Left ventricle myocardium superior (tissue), 1 donor: ENCODE measurements at regions not wholly inside any gene's neighbourhood (a gene's known extent, or its start where the extent isn't known, plus 50 kb on each side); places are given as distances from the start of the nearest gene placed in this dataset.
"Not testable (repeated sequence)": the region's sequence is repeated elsewhere in the genome, so short reads cannot be mapped to it uniquely, and the experiment has no call there.

Experiments used
- ATAC-seq: fragments of 200-7000 bp; cut with Tn5 transposase; one replicate; pipeline ENCODE4 v1.9.1; 2020; ENCODE audit warnings: mild to moderate bottlenecking, moderate library complexity
- DNase-seq: peaks from one replicate; pipeline ENCODE4 v3.0.0-alpha.2; 2020
- intact Hi-C: fragments of 100-400 bp; cut with micrococcal nuclease; formaldehyde crosslinking; loops from one replicate; pipeline ENCODE4 v1.11.0; 2022
- donor health status: DM: no; HTN: yes; CAD: no; lungs with severe emphysema.

DNA sequence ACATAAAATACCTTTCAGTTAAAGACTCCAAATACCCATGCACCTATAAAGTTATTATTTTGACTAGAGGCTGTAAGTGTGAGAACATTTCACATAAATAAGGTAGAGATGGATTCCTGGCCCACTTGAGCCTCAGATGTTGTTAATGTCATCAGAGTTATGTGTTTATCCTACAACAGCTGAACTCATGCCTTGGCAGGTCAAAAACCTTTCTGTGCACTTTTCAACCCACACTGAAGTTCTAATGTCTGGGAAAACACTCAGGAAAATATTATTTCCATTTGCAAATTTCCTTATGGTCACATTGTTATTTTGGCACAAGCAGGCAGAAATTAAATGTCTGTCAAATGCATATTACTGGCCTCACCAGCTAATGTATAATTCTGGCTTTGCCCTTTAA lies 209.2 kb downstream of the LNPK start:
- intact Hi-C loops = no loop called here
- no peak for DNase-seq
- ATAC-seq = no peak

DNA sequence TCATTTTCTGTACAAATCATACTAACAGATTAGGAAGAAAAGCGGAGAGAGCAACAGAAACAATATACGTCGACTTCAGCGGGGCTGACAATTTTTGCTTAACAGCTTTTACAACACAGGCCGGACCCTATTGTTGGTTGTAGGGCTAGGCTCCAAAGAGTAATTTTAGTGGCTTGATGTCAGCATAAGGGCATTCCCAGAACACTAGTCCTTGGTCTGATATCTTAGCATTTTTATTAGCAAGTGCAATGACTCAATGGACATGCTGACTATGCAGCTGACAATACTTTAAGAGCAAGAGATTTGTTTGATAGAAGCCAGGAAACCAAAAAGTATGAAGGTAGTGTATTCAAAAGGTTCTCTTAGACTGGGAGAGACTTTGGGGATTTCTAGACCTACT lies 209.9 kb downstream of the LNPK start:
- intact Hi-C loops = no loop called here
- DNase-seq (no peak), ATAC-seq (peak; percentile 79)

DNA sequence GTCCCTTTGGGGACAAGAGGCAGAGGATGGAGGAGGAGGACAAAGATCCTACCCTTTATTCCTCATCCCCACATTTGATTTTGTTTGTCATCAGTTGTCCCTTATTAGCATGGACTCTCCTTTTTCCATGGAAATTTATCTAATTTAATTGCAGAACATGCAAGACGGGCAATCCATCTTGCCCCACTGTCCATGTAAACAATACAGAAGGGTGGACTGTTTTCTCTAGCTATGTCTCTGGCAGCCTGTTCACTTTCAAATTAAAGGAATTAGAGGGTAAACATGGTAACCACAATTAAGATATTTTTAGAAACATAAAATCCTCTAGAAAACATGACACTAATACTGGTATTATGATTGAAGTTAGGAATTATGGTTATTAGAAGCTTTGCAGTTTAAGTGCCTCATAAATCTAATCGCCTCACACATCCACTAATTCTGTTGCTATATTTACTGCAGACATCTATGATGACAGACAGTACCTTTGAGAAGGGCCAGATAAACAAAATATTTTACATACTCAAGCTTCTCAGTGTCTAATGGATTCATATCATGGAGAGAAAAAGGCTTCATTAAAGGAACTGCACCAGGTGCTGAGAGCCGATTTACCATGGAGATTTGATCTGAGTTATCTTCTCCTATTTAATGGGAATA lies 215.5 kb downstream of the LNPK start:
- intact Hi-C loops = no loop called here
- ATAC-seq (no peak), DNase-seq (no peak)

DNA sequence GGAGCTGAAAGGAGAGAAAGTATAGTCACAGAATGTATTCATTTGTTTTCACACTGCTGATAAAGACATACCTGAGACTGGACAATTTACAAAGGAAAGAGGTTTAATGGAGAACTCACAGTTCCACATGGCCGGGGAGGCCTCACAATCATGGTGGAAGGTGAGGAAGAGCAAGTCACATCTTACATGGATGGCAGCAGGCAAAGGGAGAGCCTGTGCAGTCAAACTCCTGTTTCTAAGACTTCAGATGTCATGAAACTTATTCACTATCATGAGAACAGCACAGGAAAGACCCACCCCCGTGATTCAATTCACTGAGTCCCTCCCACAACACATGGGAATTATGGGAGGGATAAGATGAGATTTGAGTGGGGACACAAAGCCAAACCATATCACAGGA lies 224.7 kb downstream of the LNPK start:
- DNase-seq, ATAC-seq, intact Hi-C loops: not testable (repeated sequence)

DNA sequence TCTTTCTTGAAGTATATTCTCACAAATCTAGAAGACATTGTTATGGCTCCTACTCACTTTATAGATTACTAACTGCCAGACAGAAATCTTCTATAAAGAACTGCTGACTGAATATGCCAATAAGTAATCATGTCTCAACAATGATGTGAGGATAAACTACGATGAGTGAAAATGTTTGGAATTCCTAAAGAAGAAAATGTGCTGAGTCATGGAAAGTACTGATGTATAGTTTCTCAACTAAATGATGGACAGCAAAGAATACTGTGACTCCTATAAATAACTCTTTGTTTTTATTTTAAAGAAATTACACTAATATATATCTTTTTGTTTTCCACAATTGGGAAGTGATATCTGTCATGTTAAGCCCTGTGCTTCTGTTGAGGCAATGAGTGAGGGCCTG lies 232.9 kb downstream of the LNPK start:
- ATAC-seq (no peak), DNase-seq (no peak)
- intact Hi-C loops = no loop called here

DNA sequence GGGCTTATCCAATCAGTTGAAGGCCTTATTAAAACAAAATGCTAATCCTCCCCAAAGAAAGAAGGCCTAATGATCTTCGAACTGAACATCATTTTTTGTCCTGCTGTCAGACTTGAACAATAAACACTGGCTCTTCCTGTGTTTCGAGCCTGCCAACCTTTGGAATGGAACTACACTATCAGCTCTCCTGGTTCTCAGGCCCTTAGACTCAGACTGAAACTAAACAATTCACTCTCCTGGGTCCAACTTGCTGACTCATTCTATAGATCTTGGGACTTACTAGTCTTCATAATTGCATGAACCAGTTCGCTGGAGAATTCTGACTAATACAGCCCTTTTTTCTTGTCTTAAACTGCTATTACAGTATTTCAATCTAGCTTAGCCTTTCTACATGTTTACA lies 235.2 kb downstream of the LNPK start:
- intact Hi-C loops = no loop called here
- no peak for DNase-seq
- ATAC-seq = no peak

DNA sequence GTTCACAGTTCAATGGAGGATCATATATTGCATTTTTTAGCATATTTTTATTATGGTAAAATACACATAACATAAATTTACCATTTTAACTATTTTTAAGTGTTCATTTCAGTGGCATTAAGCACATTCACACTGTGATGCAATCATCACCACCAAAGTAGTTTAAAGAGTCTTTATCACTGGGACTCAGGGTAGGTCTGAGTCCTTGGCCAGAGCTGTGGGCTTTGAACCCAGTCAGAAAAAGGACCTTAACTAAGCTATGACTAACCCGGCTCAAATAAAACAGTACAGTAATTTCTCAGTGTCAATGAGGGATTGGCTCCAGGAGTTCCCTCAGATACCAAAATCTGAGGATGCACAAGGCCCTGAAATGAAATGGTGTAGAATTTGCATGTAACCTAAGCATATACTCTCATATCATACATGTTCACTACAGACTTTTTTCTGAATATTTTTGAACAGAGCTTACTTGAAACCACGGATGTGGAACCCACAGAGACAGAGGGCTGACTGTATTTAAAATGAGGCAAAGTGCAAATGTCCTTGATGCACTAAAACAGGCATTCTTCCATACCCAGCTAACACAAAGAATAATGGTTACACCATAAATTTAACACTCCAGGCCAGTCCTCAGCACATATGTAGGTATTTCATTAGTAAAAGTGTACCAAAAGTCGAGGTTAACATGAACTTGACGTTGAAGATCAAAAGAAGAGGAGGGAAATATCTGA lies 246.2 kb downstream of the LNPK start:
- DNase-seq (no peak), ATAC-seq (no peak)
- intact Hi-C loops = no loop called here

DNA sequence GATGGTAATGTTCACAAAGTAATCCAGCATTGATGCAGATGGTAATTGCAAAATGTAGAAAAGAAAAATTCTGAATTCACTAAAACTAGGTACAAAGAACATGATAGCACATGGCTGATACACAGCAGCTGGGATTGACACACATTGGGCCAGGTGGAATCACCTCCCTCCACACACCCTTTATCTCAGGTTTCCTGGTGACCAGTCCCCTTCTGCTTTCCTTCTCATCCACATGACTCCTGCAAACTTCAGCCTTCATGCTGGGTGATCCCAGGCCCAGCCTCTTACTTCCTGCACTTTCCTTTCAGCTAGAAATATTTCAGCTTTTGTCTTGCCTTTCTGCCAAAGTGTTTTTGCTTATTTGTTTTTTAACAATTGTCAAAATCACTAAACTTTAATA lies 246.9 kb downstream of the LNPK start:
- DNase-seq (no peak), ATAC-seq (no peak)
- intact Hi-C loops = no loop called here

DNA sequence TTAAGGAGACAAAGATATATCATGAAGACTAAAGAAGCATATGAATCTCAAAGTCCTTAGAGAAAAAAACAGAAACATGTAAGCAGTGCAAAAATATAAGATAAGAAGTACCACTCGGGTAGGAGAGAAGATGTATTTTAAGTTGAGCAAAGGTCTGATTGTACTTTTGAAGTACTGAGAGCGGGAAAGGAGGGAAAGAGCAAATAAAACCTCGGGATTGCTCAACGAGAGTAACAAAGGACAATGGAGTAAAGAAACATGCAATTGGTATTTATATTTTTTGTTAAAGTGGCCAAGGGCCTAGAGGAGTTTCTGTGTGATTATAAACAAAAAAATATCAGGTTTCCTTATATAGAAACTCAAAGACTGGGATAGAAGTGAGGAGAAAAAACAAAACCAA lies 251.9 kb downstream of the LNPK start:
- ATAC-seq = no peak
- intact Hi-C loops = no loop called here
- no peak for DNase-seq

DNA sequence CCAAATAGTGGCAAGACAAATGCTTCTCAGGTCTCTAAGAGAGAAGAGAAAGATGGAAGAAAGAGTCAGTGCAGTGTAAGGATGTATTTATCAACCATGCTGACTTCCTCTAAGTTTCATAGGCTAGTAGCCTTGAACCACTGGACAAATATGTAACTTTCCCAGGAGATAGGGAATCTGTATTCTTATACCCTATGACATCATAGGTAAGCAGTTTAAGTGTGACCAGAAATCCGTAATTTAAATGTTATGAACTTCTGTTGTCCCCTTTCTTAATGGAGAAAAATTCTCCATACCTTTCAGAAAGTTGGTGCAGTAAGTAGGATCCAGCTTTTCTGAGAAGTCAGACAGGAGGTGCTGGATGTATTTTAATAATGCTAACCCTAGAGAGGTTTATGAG lies 256.2 kb downstream of the LNPK start:
- DNase-seq (no peak), ATAC-seq (no peak)
- intact Hi-C loops = no loop called here

DNA sequence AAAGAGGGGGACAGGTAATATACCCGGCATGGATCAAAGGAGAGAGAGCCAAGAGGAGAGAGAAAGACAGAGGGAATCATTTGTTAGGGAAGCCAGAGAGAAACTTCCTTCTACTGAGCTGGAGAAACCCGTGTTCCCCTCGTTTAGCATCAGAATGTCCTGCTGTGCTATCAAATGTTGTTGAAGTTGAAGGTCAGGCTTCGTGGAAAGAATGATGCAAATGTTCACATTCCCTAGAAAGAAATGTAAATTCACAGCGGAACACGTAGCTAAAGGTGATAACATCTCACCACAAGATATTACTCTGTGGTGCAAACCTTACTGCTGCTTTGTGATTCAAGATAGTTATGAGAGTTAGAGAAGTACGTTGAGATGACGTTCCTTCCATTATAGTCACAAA lies 258.1 kb downstream of the LNPK start:
- ATAC-seq = no peak
- intact Hi-C loops = no loop called here
- no peak for DNase-seq

DNA sequence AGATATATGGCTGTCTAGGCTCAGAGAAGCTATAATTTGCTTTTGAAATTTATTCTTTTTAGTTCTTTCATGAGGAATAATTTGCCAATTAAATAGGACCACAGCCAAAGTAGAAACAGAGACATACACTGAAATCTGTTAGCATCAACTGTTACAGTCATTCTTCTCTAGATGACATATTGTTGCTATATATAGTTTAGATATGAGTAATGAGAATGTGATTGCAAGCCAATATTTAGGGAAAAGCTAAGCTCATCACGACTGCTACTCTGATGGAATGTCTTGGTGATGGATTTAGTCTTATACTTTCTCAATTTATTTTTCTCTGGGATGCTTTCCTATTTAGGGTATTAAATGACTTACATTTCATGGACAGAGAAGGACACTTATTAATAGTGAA lies 259.1 kb downstream of the LNPK start:
- ATAC-seq (no peak), DNase-seq (no peak)
- intact Hi-C loops = no loop called here

DNA sequence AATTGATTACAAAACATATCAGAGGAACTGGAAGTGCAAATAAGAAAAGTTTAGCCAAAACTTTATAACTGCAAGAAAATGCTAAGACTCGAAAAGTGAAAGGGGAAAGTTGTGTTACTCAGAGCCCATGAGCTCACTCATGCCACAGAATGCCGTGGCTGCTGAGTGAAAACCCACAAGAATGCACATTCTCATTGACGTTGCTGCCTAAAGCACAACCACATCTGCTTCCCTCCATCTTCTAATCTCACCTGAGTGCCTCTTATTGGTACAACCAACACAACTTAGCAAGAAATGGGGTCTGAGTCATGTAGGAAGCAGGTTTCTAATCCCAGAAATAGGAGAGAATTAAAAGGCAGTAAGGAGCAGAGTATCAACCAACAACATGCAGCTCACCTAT lies 259.7 kb downstream of the LNPK start:
- intact Hi-C loops = no loop called here
- no peak for ATAC-seq
- DNase-seq = no peak

DNA sequence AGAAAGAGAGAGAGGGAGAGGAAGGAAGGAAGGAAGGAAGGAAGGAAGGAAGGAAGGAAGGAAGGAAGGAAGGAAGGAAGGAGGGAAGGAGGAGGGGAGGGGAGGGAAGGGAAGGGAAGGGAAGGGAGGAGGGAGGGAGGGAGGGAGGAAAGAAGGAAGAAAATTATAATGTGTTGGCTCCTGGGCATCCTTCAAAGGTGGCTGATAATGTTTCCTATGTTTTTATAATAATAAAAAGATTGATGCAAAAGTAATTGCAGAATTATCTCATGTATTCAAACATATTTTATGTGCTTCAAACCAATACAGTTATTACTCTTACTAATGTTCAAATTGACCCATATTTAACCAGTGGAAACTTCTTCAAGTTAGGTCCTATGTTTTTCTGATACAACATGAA lies 260.9 kb downstream of the LNPK start:
- DNase-seq (no peak), ATAC-seq (no peak)
- intact Hi-C loops = no loop called here

DNA sequence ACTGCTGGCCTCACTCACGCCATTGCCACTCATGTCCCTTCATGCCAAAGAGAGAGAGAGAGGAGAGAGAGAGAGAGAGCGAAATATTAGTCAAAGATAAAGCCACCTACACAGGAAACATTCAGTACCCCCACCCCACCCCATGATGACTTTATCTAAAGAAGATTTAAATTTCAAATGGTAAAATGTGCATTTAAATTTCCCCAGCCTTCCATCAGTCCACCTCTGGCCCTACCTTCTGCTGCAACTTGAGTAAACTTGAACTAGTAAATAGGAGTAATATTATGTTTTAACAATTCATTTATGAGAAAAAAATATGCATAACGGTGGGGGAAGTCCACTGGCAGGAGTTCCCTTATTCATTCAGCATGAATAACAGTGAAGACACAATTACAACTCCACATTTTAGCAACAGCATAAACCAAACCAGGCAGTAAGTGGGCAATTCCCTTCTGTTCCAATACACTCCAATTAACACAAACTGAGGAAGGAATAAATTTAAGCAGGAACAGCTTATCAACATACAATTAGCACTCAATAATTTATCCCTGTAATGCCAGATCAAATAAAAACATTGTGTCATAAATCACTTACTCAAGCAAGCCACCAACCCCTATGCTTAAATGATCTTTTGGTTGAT lies 264.2 kb downstream of the LNPK start:
- intact Hi-C loops = no loop called here
- no peak for DNase-seq
- no peak for ATAC-seq

DNA sequence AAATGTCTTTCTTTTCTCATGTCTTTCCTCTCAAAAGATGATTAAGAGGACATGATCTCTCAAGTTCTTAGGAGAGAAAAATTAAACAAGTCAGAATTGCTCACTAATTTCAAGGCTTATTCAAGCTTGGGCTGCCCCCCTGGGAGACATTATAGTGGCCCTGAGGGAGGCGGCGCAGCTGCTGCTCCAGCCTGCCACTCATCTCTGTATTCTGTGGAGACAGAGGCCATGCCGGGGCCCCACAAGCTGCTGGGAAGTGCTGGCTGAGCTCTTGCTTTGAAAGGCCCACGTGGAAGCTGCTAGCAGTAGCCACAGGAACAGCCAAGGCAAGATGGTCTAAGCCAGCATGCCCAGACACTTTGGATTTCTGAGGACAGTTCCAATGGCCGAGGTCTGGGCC lies 267.4 kb downstream of the LNPK start:
- DNase-seq (peak; percentile 26), ATAC-seq (no peak)
- intact Hi-C loops = no loop called here

DNA sequence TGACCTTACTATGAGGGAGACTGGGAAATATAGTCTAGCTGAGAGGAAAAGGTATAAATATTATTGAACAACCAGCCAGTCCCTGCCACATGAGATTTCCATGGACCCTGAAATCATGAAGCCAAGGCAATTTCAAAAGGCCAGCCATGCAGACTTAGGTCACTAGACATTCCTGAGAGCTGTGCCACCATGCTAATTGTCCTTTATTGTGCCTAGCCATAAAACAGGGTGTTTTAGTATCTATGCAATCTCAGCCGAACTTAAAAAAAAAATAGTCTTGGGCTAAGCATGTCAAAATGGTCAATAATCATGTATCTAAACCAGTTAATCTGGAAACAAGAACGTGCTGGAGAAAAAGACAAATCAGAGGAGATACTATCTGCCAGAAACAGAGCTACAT lies 269.5 kb downstream of the LNPK start:
- ATAC-seq (no peak), DNase-seq (no peak)
- intact Hi-C loops = no loop called here

DNA sequence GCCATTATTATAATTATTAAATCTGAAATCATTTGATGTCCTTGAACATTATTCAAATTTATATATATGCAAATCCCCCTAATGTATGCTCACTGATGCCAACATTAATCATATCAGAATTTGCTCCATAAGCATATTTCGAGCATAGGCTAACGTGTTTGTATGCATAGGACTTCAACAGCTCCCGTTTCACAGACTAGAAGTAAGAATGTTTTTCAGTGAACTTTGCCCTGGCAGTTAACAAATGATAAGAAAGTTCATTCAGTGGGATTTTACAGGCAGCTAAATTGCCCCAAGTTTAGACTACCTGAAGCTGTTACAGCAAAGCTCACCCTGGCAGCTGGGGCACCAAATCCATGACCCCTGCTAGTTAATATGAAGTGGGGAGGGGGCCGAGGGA lies 272.0 kb downstream of the LNPK start:
- DNase-seq (no peak), ATAC-seq (no peak)
- intact Hi-C loops = no loop called here

DNA sequence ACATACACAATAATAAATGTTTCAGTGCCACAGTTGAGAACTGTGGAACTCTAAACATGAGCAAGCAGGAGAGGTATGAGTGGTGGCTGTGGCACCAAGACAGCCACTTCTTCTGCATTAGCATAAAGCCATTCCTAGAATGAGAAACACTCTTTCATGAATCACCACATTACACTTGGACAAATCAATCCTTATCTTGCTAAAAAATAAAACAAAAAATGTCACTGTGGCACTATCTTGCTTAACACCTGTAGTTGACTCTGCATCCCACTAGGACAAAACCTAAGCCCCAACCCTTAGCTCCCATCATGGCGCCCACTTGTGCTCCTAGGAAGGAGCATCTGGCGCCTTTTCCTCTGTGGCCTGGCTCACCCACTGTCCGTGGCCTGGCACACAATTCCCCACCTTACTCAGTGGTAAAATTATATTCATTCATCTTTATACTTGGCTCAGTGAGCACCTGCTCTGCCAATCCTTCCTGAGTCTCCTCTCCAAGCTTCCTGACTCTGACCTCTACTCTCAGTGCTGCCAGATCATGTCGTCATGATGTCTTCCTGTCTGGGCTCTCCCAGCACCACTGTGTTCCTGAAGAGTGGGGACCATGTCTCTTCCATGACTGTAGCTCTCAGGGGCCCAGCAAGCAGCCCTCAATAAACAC lies 272.9 kb downstream of the LNPK start:
- ATAC-seq (no peak), DNase-seq (no peak)
- intact Hi-C loops = no loop called here

DNA sequence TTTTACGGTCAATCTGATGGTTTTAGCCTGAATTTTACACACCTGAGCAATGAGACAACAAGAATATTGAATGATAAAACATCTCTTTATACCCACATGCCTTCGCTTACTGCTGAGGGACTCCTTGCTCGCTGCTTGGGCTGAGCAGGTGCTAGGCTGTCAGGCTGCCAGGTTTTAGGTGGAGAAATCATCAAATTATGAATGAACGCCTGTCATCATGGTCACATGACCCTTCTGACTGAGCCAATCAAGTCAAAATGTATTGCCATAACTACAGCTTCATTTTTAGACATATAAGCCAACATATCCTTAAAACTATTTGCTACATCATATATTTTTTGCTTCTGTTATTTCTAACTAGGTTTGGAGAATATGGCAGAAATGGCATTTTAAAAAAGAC lies 274.0 kb downstream of the LNPK start:
- ATAC-seq (no peak), DNase-seq (no peak)
- intact Hi-C loops = no loop called here
